ENCODE measurements at regions not wholly inside any gene's neighbourhood (a gene's known extent, or its start where the extent isn't known, plus 50 kb on each side); places are given as distances from the start of the nearest gene placed in this dataset.
"Not testable (repeated sequence)": the region's sequence is repeated elsewhere in the genome, so short reads cannot be mapped to it uniquely, and the experiment has no call there.

GRCh38 chr2:19644763-19645162, 257.0 kb downstream of the TTC32 start:
- Histone ChIP-seq H3K4me3 (ENCODE audit: low read length) (no peak overlapping the region), H3K4me1 (ENCODE audit: control insufficient read depth, insufficient read depth, low read length) (peaks cover 15% of the 10 kb centered on the region), H3K9ac (ENCODE audit: low read depth, low read length) (no peak overlapping the region), H3K9me3 (replicated peaks; ENCODE audit: low read length) (no peaks in the 10 kb centered on the region), H3K4me2 (ENCODE audit: low read length) (no peak overlapping the region), H3K36me3 (ENCODE audit: insufficient read depth, low read length) (no peaks in the 10 kb centered on the region), H3K27me3 (ENCODE audit: control insufficient read depth, insufficient read depth, low read length) (no peaks in the 10 kb centered on the region)

GRCh38 chr2:19643117-19643518, 258.7 kb downstream of the TTC32 start:
- H3K36me3 ChIP-seq (ENCODE audit: insufficient read depth, low read length) = no peaks in the 10 kb centered on the region
- no peak overlapping the region for H3K4me3 ChIP-seq (ENCODE audit: low read length)
- no peak overlapping the region for H3K4me2 ChIP-seq (ENCODE audit: low read length)
- no peak overlapping the region for H3K9ac ChIP-seq (ENCODE audit: low read depth, low read length)
- H3K9me3 ChIP-seq (replicated peaks; ENCODE audit: low read length) = no peaks in the 10 kb centered on the region
- H3K27me3 ChIP-seq (ENCODE audit: control insufficient read depth, insufficient read depth, low read length) = no peaks in the 10 kb centered on the region
- no peaks in the 10 kb centered on the region for H3K4me1 ChIP-seq (ENCODE audit: control insufficient read depth, insufficient read depth, low read length)

- Histone ChIP-seq H3K4me2 (ENCODE audit: low read length) (no peak overlapping the region), H3K36me3 (ENCODE audit: insufficient read depth, low read length) (no peaks in the 10 kb centered on the region), H3K4me1 (ENCODE audit: control insufficient read depth, insufficient read depth, low read length) (no peaks in the 10 kb centered on the region), H3K27me3 (ENCODE audit: control insufficient read depth, insufficient read depth, low read length) (no peaks in the 10 kb centered on the region), H3K4me3 (ENCODE audit: low read length) (no peak overlapping the region), H3K9ac (ENCODE audit: low read depth, low read length) (no peak overlapping the region), H3K9me3 (replicated peaks; ENCODE audit: low read length) (no peaks in the 10 kb centered on the region)
Observed at GRCh38 chr2:19642501-19642900, 259.3 kb downstream of the TTC32 start.

- H3K4me2 ChIP-seq (ENCODE audit: low read length) = no peak overlapping the region
- H3K9me3 ChIP-seq (replicated peaks; ENCODE audit: low read length) = no peaks in the 10 kb centered on the region
- no peaks in the 10 kb centered on the region for H3K36me3 ChIP-seq (ENCODE audit: insufficient read depth, low read length)
- H3K9ac ChIP-seq (ENCODE audit: low read depth, low read length) = no peak overlapping the region
- no peaks in the 10 kb centered on the region for H3K27me3 ChIP-seq (ENCODE audit: control insufficient read depth, insufficient read depth, low read length)
- H3K4me1 ChIP-seq (ENCODE audit: control insufficient read depth, insufficient read depth, low read length) = peaks cover 4% of the 10 kb centered on the region
- no peak overlapping the region for H3K4me3 ChIP-seq (ENCODE audit: low read length)
Observed at GRCh38 chr2:19635951-19636510, 265.8 kb downstream of the TTC32 start.

GRCh38 chr2:19632403-19632991, 269.3 kb downstream of the TTC32 start:
- peaks cover 8% of the 10 kb centered on the region for H3K4me1 ChIP-seq (ENCODE audit: control insufficient read depth, insufficient read depth, low read length)
- no peaks in the 10 kb centered on the region for H3K9me3 ChIP-seq (replicated peaks; ENCODE audit: low read length)
- no peak overlapping the region for H3K4me2 ChIP-seq (ENCODE audit: low read length)
- H3K27me3 ChIP-seq (ENCODE audit: control insufficient read depth, insufficient read depth, low read length) = no peaks in the 10 kb centered on the region
- no peak overlapping the region for H3K4me3 ChIP-seq (ENCODE audit: low read length)
- H3K36me3 ChIP-seq (ENCODE audit: insufficient read depth, low read length) = no peaks in the 10 kb centered on the region
- no peak overlapping the region for H3K9ac ChIP-seq (ENCODE audit: low read depth, low read length)

- peaks cover 8% of the 10 kb centered on the region for H3K4me1 ChIP-seq (ENCODE audit: control insufficient read depth, insufficient read depth, low read length)
Observed at GRCh38 chr2:19631871-19632270, 269.9 kb downstream of the TTC32 start.

GRCh38 chr2:19630921-19631320, 270.9 kb downstream of the TTC32 start:
- H3K36me3 ChIP-seq (ENCODE audit: insufficient read depth, low read length) = no peaks in the 10 kb centered on the region
- H3K4me1 ChIP-seq (ENCODE audit: control insufficient read depth, insufficient read depth, low read length) = peaks cover 8% of the 10 kb centered on the region
- H3K27me3 ChIP-seq (ENCODE audit: control insufficient read depth, insufficient read depth, low read length) = no peaks in the 10 kb centered on the region
- no peaks in the 10 kb centered on the region for H3K9me3 ChIP-seq (replicated peaks; ENCODE audit: low read length)
- no peak overlapping the region for H3K4me2 ChIP-seq (ENCODE audit: low read length)
- no peak overlapping the region for H3K9ac ChIP-seq (ENCODE audit: low read depth, low read length)
- H3K4me3 ChIP-seq (ENCODE audit: low read length) = no peak overlapping the region

More at GRCh38 chr2:19631871-19632270, 269.9 kb downstream of the TTC32 start:
- no peak overlapping the region for H3K9ac ChIP-seq (ENCODE audit: low read depth, low read length)
- H3K27me3 ChIP-seq (ENCODE audit: control insufficient read depth, insufficient read depth, low read length) = no peaks in the 10 kb centered on the region
- no peak overlapping the region for H3K4me2 ChIP-seq (ENCODE audit: low read length)
- no peaks in the 10 kb centered on the region for H3K36me3 ChIP-seq (ENCODE audit: insufficient read depth, low read length)
- no peak overlapping the region for H3K4me3 ChIP-seq (ENCODE audit: low read length)
- H3K9me3 ChIP-seq (replicated peaks; ENCODE audit: low read length) = no peaks in the 10 kb centered on the region

- Histone ChIP-seq H3K27me3 (ENCODE audit: control insufficient read depth, insufficient read depth, low read length) (no peaks in the 10 kb centered on the region), H3K4me3 (ENCODE audit: low read length) (no peak overlapping the region), H3K36me3 (ENCODE audit: insufficient read depth, low read length) (no peaks in the 10 kb centered on the region), H3K4me1 (ENCODE audit: control insufficient read depth, insufficient read depth, low read length) (peaks cover 11% of the 10 kb centered on the region), H3K4me2 (ENCODE audit: low read length) (no peak overlapping the region), H3K9me3 (replicated peaks; ENCODE audit: low read length) (no peaks in the 10 kb centered on the region), H3K9ac (ENCODE audit: low read depth, low read length) (no peak overlapping the region)
Observed at GRCh38 chr2:19627359-19627758, 268.9 kb upstream of the OSR1 start.

GRCh38 chr2:19623488-19623887, 265.1 kb upstream of the OSR1 start:
- Histone ChIP-seq H3K27me3 (ENCODE audit: control insufficient read depth, insufficient read depth, low read length) (no peaks in the 10 kb centered on the region), H3K9ac (ENCODE audit: low read depth, low read length) (no peak overlapping the region), H3K4me1 (ENCODE audit: control insufficient read depth, insufficient read depth, low read length) (peaks cover 6% of the 10 kb centered on the region), H3K4me2 (ENCODE audit: low read length) (no peak overlapping the region), H3K36me3 (ENCODE audit: insufficient read depth, low read length) (no peaks in the 10 kb centered on the region), H3K9me3 (replicated peaks; ENCODE audit: low read length) (no peaks in the 10 kb centered on the region), H3K4me3 (ENCODE audit: low read length) (no peak overlapping the region)

- H3K9ac ChIP-seq (ENCODE audit: low read depth, low read length) = no peak overlapping the region
- H3K4me3 ChIP-seq (ENCODE audit: low read length) = no peak overlapping the region
- no peaks in the 10 kb centered on the region for H3K27me3 ChIP-seq (ENCODE audit: control insufficient read depth, insufficient read depth, low read length)
- H3K9me3 ChIP-seq (replicated peaks; ENCODE audit: low read length) = peaks cover 4% of the 10 kb centered on the region
- H3K4me1 ChIP-seq (ENCODE audit: control insufficient read depth, insufficient read depth, low read length) = peaks cover 24% of the 10 kb centered on the region
- no peaks in the 10 kb centered on the region for H3K36me3 ChIP-seq (ENCODE audit: insufficient read depth, low read length)
- no peak overlapping the region for H3K4me2 ChIP-seq (ENCODE audit: low read length)
Observed at GRCh38 chr2:19617257-19617848, 258.9 kb upstream of the OSR1 start.

- not testable (repeated sequence) for H3K27me3 ChIP-seq (ENCODE audit: control insufficient read depth, insufficient read depth, low read length)
- H3K4me1 ChIP-seq (ENCODE audit: control insufficient read depth, insufficient read depth, low read length) = peaks cover 37% of the 10 kb centered on the region
Observed at GRCh38 chr2:19615402-19615801, 257.0 kb upstream of the OSR1 start.

GRCh38 chr2:19614066-19614465, 255.6 kb upstream of the OSR1 start:
- H3K36me3 ChIP-seq (ENCODE audit: insufficient read depth, low read length) = no peaks in the 10 kb centered on the region
- no peaks in the 10 kb centered on the region for H3K27me3 ChIP-seq (ENCODE audit: control insufficient read depth, insufficient read depth, low read length)
- H3K4me2 ChIP-seq (ENCODE audit: low read length) = peak overlapping the region; percentile 19
- H3K9ac ChIP-seq (ENCODE audit: low read depth, low read length) = peak overlapping the region; percentile 66
- H3K9me3 ChIP-seq (replicated peaks; ENCODE audit: low read length) = peaks cover 4% of the 10 kb centered on the region
- no peak overlapping the region for H3K4me3 ChIP-seq (ENCODE audit: low read length)
- peaks cover 44% of the 10 kb centered on the region for H3K4me1 ChIP-seq (ENCODE audit: control insufficient read depth, insufficient read depth, low read length)

More at GRCh38 chr2:19615402-19615801, 257.0 kb upstream of the OSR1 start:
- H3K9ac ChIP-seq (ENCODE audit: low read depth, low read length); H3K9me3 ChIP-seq (replicated peaks; ENCODE audit: low read length); H3K4me2 ChIP-seq (ENCODE audit: low read length); H3K4me3 ChIP-seq (ENCODE audit: low read length); H3K36me3 ChIP-seq (ENCODE audit: insufficient read depth, low read length): not testable (repeated sequence)

All from skeletal muscle satellite cell (primary cell).